OCI-LY1 (cell line): ENCODE measurements at regions not wholly inside any gene's neighbourhood (a gene's known extent, or its start where the extent isn't known, plus 50 kb on each side); places are given as distances from the start of the nearest gene placed in this dataset.

Experiments used
- CTCF ChIP-seq: fragments of 200-600 bp; sonication (generic), shearing (Covaris generic); IDR thresholded peaks from 2 replicates; pipeline ENCODE4 v1.5.1; 2017; ENCODE audit warnings: mild to moderate bottlenecking, antibody characterized with exemption, low read length, moderate library complexity, mixed read lengths
- EZH2 ChIP-seq: fragments of 200-600 bp; sonication (generic), shearing (Covaris generic); IDR thresholded peaks from 2 replicates; pipeline ENCODE4 v1.8.0; 2017; ENCODE audit warnings: borderline replicate concordance, mixed run types, mild to moderate bottlenecking, antibody characterized with exemption, low read length, moderate library complexity, mixed read lengths

GRCh38 chr7:25907731-25908130 lies 244.3 kb upstream of the NFE2L3 start:
- no peak for TF ChIP-seq CTCF
- TF ChIP-seq EZH2, result no peak
